GM10248 (cell line): ENCODE measurements at regions not wholly inside any gene's neighbourhood (a gene's known extent, or its start where the extent isn't known, plus 50 kb on each side); places are given as distances from the start of the nearest gene placed in this dataset.

ENCODE experiments used
- CTCF ChIA-PET: fragments of 300-600 bp; sonication (Branson Sonifier 250); formaldehyde crosslinking; extraction: SDS; loops from one replicate; lab custom pipeline; 2021; ENCODE audit warnings: antibody characterized with exemption; lab: Yijun Ruan, JAX
- POLR2A ChIA-PET: fragments of 350-650 bp; sonication (Branson Sonifier 250); formaldehyde crosslinking; extraction: SDS; loops from one replicate; lab custom pipeline; 2020; ENCODE audit warnings: antibody characterized with exemption; lab: Yijun Ruan, JAX
- DNase-seq: peaks from one replicate; pipeline ENCODE4 v3.0.0; 2012; ENCODE audit errors: extremely low spot score
- TF ChIP-seq, protein P1 (sequence below): IDR thresholded peaks from 2 replicates; pipeline ENCODE4 v1.5.1; 2012; ENCODE audit warnings: mild to moderate bottlenecking, low read depth; ENCODE audit errors: extremely low read depth, missing control alignments, control extremely low read depth

DNA sequence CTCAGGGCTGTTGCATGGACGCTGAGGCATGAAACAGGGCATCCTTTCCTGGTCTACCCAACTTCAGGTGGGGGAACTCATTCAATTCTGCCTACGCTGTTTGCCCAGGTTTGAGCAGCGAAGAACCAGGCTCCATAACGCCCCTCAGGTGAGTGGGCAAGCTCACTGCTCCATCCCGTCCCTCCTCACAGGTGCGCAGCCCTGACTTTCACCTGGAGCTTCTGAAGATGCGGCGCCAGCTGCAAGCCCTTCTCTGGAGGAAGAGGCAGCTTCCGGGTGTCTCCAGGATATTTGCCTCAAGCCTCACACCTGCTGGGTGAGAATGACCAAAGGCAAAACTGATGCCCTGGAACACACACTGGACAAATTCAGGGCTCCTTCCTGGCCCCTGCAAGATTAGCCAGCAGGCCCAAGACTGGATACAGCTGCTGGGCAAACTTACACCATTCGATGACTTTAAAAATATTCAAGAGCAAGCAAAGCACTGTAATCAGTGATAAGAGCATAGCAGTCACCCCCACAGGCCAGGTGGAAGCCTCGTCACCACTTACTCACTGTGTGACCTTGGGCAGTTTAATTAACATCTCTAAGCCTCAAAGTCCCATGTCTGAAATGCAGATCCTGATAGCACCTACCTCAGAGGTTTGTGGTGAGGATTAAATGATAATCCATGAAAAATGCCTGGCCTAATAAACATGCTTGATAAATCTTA lies 97.7 kb downstream of the GYPC start:
- DNase-seq: no peak
- POLR2A ChIA-PET: no interaction called here
- CTCF ChIA-PET: interaction anchor here (0.7 kb wide), 1 partner anchor 9 kb away, joined by 3 read pairs; no protein-coding TSS in a partner anchor
- TF ChIP-seq, protein P1, sequence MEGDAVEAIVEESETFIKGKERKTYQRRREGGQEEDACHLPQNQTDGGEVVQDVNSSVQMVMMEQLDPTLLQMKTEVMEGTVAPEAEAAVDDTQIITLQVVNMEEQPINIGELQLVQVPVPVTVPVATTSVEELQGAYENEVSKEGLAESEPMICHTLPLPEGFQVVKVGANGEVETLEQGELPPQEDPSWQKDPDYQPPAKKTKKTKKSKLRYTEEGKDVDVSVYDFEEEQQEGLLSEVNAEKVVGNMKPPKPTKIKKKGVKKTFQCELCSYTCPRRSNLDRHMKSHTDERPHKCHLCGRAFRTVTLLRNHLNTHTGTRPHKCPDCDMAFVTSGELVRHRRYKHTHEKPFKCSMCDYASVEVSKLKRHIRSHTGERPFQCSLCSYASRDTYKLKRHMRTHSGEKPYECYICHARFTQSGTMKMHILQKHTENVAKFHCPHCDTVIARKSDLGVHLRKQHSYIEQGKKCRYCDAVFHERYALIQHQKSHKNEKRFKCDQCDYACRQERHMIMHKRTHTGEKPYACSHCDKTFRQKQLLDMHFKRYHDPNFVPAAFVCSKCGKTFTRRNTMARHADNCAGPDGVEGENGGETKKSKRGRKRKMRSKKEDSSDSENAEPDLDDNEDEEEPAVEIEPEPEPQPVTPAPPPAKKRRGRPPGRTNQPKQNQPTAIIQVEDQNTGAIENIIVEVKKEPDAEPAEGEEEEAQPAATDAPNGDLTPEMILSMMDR: no peak

GRCh38 chr2:126754240-126755004 lies 98.5 kb downstream of the GYPC start:
- no peak for DNase-seq
- ChIA-PET POLR2A (no interaction called here), CTCF (no interaction called here)
- TF ChIP-seq, protein P1: no peak

DNA sequence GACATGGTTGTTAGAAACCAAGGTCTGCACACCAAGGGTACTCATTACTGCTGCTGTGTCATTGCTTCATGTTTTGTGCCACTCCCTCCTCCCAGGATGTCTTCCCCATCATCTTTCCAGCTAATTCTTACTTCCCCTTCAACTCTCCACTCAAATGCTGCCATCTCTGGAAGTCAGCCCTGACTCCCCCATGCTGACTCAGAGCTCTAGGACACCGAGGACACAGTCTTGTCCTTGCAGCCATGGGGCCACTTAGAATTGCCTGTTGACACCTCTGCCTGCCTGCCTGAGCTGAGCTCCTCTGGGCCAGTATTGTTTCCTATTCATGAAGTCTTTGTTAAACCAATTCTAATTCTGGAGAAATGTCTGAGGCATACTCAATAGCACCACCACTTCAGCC lies 100.2 kb downstream of the GYPC start:
- TF ChIP-seq, protein P1: no peak
- CTCF ChIA-PET: no interaction called here
- no peak for DNase-seq
- POLR2A ChIA-PET: no interaction called here

- DNase-seq: no peak
- CTCF ChIA-PET: interaction anchor here (2.0 kb wide), 1 partner anchor 233 kb away, joined by 5 read pairs; no protein-coding TSS in a partner anchor
- TF ChIP-seq, protein P1: no peak
- POLR2A ChIA-PET: no interaction called here
Measured at GRCh38 chr2:126761256-126761980, 105.5 kb downstream of the GYPC start.

DNA sequence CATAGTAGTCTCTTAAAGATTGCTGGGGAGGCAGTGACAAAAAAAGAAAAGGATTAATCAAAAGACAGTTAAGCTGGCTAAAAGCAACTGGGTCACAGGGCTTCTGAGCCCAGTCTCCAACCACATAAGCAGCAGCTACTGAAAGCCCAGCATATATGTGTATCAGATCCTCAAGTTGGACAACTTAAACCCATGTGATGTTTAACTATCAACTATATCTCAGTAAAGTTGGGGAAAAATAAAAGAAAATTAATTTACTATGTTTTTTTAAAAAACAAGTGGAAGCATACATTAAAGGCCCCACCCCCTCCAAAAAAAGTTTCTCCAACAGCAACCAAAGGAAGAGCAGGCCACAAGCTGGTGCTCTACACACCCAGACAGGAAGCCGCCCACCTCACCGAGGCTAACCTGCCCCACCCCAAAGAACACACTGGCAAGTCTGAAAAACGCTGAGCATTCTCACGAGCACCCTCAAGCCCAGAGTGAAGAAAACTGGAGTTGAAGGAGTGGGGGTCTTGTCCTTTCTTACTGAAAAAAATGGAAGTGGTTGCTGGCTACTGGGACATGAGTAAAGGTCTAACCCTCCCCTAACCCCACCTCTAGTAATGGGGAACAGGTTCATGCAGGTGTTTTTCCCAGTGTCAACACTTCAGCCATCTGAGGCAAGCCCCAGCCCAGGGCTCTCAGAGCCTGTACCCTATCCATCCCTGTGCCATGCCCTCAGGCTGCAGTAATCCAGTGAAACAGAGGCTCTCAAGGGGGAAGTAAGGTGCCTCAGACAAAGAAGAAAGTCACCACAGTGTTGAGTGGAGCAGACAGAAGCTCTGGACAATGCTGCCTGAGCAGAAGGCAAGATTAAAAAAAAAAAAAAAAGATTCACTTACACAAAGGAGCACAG lies 106.3 kb downstream of the GYPC start:
- TF ChIP-seq, protein P1: no peak
- CTCF ChIA-PET: interaction anchor here (0.9 to 2.0 kb wide), 3 partner anchors 9 to 234 kb away, joined by 3 to 5 read pairs (median 3); no protein-coding TSS in a partner anchor
- POLR2A ChIA-PET: no interaction called here
- DNase-seq: no peak
